GM06990 (cell line): ENCODE measurements at regions not wholly inside any gene's neighbourhood (a gene's known extent, or its start where the extent isn't known, plus 50 kb on each side); places are given as distances from the start of the nearest gene placed in this dataset.

Experiments used
- DNase-seq: peaks from one replicate; pipeline ENCODE4 v3.0.0-alpha.2; 2011; ENCODE audit not compliant: insufficient read length; ENCODE audit errors: extremely low read depth
- H3K27me3 ChIP-seq: replicated peaks from 2 replicates; pipeline ENCODE4 v1.6.0; 2011; ENCODE audit warnings: low read length; ENCODE audit not compliant: control insufficient read depth, insufficient read depth
- H3K36me3 ChIP-seq: 2 replicates; pipeline ENCODE4 v1.5.1; 2011; ENCODE audit warnings: low read length; ENCODE audit not compliant: control insufficient read depth, insufficient read depth
- H3K4me3 ChIP-seq: replicated peaks from 2 replicates; pipeline ENCODE4 v1.5.1; 2011; ENCODE audit warnings: low read depth, mild to moderate bottlenecking, control low read depth, low read length
- CTCF ChIP-seq: IDR thresholded peaks from 2 replicates; pipeline ENCODE4 v1.5.1; 2011; ENCODE audit warnings: low read length, control low read depth, mild to moderate bottlenecking, inconsistent platforms; ENCODE audit not compliant: insufficient read depth, poor library complexity, severe bottlenecking

DNA sequence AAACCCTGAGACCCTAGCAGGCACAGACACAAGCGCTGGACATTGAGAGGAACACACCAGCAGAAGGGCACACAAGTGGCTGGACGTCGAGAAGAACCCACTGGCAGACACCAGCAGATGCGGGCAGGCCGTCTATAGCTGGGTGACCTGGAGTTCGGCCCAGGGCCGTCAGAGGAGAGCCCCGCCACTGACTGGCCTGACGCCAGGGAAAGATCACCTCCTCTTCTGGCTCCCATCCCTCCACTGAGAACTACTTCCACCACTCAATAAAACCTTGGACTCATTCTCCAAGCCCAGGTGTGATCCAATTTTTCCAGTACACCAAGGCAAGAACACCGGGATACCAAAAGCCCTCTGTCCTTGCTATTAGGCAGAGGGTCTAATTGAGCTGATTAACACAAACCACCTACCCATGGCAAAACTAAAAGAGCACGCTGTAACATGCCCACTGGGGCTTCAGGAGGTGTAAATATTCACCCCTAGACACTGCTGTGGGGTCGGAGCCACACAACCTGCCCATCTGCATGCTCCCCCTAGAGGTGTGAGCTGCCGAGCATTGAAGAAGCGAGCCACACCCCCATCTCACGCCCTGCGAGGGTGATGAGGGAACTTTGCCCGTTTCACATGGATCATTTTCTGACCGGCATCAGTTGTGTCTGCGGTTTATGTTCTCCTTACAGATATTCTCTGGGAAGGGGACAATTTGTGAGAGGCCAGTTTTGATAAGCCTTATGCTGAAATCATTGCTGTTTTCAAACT lies 104.8 kb downstream of the HLX start:
- peak; percentile 24 for TF ChIP-seq CTCF
- no peaks in the 10 kb centered on the region for H3K27me3 ChIP-seq
- DNase-seq: no peak
- H3K4me3 ChIP-seq: no peak overlapping the region
- H3K36me3 ChIP-seq: no peaks in the 10 kb centered on the region

GRCh38 chr1:220990427-220991339 lies 111.4 kb downstream of the HLX start:
- H3K4me3 ChIP-seq: no peak overlapping the region
- no peaks in the 10 kb centered on the region for H3K36me3 ChIP-seq
- DNase-seq: no peak
- H3K27me3 ChIP-seq: no peaks in the 10 kb centered on the region; the same call in 1 of the 2 replicates
- no peak for TF ChIP-seq CTCF

DNA sequence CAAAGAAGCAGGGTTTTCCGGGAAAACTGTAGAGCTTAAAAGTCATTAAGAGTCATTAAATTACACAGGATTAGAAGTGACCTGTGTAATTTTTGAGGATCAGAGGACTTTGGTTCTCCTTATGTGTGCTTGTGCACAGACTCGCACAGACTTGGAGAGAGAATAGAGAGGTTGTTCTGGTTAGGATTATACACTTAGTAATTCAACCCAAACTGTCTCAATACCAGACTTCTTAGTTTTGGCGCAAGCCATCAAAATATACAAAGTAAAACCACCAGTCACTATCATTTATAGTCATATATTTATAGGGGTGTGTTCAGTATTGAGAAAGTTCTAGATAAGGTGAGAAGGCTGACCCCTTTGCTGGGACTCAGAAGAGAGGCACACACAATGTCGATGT lies 112.3 kb downstream of the HLX start:
- Histone ChIP-seq H3K4me3 (no peak overlapping the region), H3K27me3 (no peaks in the 10 kb centered on the region; the same call in 1 of the 2 replicates), H3K36me3 (no peaks in the 10 kb centered on the region)
- TF ChIP-seq CTCF: no peak
- DNase-seq: no peak

GRCh38 chr1:220991959-220992704 lies 112.9 kb downstream of the HLX start:
- no peak for DNase-seq
- Histone ChIP-seq H3K36me3 (no peaks in the 10 kb centered on the region), H3K27me3 (no peaks in the 10 kb centered on the region; the same call in 1 of the 2 replicates), H3K4me3 (no peak overlapping the region)
- TF ChIP-seq CTCF: no peak

- Histone ChIP-seq H3K4me3 (no peak overlapping the region), H3K27me3 (no peaks in the 10 kb centered on the region; the same call in 1 of the 2 replicates), H3K36me3 (no peaks in the 10 kb centered on the region)
- no peak for DNase-seq
- TF ChIP-seq CTCF: no peak
These were observed 113.4 kb downstream of the HLX start for GRCh38 chr1:220992705-220993052.
